Left hindlimb (tissue), 1 donor: ENCODE measurements at regions not wholly inside any gene's neighbourhood (a gene's known extent, or its start where the extent isn't known, plus 50 kb on each side); places are given as distances from the start of the nearest gene placed in this dataset.
"Not testable (repeated sequence)": the region's sequence is repeated elsewhere in the genome, so short reads cannot be mapped to it uniquely, and the experiment has no call there.

Experiments used
- DNase-seq: peaks from one replicate; pipeline ENCODE4 v3.0.0-alpha.2; 2018

DNA sequence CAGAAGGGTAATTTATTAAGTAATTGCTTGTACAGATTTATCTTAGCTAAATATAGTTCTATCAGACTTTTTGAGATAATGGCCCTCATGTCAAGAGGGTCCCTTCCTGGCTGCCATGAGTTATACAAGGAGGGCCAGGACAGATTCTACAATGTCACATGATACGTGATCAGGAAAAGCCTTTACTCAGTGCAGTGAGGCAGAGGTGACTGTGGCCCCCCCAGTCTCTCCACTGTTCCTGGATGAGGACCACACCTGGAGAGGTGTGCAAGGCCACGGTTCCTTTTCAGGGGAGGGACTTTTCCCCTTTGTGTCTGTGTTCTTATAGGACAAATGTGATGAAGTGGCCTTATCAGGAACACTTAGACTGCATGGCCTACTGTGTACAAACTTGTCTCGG is 54.3 kb upstream of the LRCH1 start:
- no peak for DNase-seq

DNA sequence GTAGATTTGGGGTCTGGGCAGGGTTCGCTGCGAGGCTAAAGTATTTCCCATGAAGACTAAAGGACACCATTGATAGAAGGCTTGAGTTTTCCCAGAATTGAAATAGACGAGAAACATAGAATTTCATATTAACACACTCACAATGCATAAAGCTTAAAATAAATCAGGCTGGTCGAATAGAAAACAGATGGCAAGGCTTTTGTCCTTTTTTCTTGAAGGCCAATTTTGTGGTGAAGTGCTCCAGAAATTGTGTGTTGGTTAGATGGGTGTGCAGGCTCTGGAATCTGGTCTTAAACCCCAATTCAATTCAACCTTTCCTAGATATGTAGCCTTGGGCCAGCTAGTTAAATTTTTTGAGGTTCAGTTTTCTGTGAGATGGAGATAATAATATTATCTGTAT is 56.9 kb upstream of the LRCH1 start:
- peak; percentile 34 for DNase-seq

DNA sequence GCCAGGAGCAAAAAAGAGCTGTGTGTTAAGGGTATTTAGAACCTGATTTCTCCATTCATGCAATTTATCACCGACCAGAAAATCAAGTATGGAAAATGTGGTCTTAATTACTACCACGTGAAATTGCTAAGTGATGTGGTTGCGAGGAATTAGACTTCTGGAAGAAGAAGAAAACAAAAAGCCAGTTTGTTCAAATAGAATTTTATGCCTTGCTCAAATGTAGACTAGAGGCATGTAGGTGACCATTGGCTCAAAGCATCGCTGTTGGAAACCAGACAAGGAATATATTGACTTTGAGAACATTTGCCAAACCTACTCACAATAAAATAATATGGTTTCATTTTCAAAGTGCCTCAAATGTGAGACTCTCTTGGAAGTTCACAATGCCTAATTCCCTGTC is 57.3 kb upstream of the LRCH1 start:
- DNase-seq, result no peak

DNA sequence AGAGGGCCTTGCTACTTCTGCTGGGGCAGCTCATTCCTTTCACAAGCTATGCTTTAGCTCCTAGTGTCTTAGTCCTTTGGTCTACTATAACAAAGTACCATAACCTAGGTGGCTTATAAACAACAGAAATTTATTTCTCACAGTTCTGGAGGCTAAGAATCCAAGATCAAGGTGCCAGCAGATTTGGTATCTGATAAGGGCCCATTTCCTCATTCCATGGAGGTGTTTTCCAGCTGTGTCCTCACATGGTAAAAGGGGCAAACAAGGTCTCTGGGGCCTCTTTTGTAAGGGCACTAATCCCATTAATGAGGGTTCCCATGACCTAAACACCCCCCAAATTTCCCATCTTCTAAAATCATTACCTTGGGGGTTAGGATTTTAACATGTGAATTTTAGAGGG is 57.9 kb upstream of the LRCH1 start:
- no peak for DNase-seq

DNA sequence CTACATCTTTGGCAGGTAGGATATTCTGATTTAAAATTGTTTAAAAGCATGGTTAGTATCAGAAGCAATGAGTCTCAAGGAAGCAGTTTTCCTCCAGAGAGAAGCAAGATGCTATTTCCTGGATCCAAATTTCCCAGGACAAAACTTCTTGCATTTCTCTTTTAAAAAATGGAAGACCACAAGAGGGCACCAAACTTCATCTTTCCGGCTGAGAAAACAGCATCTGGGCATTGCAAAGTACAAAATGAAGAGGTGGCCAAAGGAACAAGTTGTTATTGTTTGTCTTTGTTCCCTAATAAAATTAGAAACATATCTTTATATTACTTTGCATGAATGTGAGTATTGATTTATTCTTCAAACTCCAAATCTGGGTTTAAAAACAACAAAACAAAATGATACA is 60.0 kb upstream of the LRCH1 start:
- no peak for DNase-seq

DNA sequence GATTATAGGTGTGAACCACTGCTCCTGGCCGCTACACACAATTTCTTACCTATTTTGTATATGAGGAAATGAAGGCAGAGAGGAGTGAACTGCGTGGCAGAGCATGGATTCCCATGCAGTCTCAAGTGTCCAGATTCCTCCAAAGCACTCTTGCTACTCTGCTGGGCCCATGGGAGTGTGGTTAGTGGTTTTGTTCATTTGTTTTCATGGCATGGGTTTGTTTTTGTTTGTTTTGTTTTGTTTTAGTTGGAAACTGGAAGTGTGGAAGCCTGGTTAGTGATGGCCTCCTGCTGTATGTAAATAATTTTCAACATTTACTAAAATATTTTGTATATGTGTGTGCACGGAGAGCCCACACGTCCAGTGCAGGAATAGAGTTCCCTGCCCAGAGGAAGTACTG is 61.3 kb upstream of the LRCH1 start:
- DNase-seq, result no peak

DNA sequence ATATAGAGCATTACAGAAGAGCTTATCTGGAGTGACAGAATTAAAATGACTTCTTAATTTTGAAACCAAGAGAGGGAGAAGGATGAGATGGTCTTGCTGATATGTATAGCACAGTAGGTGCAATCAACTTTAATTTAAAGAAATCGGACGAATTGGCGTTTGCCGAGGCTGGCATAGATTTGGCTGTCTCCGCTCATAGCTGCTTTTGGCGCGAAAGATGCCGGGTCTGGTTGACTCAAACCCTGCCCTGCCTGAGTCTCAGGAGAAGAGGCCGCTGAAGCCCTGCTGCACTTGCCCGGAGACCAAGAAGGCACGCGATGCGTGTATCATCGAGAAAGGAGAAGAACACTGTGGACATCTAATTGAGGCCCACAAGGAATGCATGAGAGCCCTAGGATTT is 62.3 kb upstream of the LRCH1 start:
- DNase-seq, result not testable (repeated sequence)

DNA sequence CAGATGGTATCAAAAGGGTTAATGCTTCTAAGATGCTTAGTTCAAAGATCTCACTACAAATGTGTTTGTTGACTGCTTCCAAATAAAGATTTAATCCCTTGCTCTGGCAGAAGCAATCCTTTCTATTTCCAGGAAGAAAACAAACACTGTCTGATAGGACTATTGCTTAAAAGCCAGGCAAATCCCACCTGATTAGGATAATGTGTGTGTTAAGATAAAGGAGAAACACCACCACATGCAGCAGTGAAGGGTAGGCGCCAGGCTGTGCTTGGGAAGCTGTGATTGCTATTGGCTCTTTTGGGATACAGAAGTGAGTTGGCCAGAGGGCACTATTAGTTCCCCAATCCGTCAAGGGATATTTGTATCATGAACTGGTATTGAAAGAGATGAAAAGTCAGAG is 62.8 kb upstream of the LRCH1 start:
- DNase-seq, result no peak

DNA sequence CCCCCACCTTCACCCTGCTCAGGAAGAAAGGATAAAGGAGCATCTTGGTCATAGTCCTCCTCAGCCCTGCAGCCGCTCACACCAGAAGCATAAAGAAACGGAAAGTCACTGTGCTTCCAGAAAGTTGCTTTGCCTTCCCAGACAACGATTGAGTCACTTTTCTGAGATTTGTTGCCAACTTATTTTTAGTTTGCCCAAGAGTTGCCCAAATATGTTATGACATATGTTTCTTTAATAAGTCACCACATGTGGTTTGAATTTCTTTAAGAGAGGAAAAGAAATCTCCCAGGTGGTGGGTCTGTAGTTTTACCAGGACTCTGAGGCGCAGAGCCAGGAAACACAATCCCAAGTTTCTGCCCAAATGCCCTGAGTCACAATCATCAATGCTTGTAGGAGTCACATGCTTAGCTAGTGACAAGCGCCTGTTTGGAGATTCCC is 63.4 kb upstream of the LRCH1 start:
- no peak for DNase-seq

DNA sequence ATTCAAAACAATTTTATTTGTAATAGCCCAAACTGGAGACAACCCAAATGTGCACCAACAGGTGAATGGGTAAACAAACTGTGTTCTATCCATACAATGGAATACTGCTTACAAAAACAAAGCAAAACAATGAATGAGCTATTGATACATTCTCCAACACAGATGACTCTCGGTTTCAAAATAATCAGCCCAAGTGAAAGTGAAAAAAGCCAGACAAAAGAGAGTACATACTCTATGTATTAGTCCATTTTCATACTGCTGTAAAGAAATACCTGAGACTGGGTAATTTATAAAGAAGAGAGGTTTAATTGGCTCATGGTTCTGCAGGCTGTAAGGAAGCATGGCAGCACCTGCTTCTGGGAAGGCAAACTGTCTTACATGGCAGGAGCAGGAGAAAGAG is 65.2 kb upstream of the LRCH1 start:
- DNase-seq, result no peak

DNA sequence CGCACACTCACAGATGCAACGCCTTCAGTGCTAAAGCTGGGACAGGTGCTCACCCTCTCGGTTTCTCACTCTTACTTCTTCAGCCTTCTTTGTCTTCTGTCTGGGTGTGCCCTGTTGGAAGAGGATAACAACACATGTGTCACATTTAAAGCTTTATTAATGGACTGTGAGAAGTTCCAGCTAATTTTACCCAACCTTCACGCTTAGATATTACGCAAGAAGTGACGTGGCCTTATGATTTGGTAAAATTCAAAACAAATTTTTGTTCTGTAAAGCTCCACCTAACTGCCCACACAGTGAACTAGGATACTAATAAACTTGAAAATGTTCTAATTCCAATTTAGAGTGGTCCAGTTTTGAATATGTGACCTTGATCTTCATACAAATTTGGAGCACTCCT is 66.7 kb upstream of the LRCH1 start:
- no peak for DNase-seq

DNA sequence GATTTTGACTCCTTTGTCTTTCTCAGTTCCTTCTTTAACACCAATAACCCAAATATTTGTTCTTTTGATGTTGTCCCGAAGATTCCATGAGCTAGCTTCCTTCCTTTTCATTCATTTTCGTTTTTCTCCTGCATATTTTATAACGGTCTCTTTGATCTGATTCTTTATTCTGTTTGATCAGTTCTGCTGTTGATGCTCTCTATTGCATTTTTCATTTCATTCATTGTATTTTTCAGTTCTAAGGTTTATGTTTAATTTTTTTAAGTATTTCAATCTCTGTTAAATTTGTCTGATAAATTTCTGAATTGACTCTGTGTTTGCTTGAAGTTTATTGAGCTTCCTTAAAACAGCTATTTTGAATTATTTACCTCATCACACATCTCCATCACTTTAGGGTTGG is 68.4 kb upstream of the LRCH1 start:
- no peak for DNase-seq

DNA sequence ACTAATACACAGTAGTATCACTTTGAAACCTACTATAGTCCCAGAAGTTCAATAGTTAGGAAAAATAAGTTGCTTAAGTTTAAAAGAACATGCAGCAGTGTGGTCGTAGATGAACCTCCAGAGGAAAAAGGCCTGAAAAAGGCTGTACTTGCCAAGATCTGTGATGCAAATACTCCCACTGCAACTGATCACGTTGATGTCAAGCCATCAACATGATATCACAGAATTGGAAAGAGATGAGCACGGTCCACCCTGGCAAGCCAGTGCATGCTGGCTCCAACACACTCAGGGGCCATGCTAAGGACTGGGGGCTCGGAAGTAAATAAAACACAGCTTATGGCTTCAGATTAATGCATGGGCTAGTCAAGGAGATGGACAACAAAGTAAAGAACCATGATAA is 71.8 kb upstream of the LRCH1 start:
- no peak for DNase-seq

DNA sequence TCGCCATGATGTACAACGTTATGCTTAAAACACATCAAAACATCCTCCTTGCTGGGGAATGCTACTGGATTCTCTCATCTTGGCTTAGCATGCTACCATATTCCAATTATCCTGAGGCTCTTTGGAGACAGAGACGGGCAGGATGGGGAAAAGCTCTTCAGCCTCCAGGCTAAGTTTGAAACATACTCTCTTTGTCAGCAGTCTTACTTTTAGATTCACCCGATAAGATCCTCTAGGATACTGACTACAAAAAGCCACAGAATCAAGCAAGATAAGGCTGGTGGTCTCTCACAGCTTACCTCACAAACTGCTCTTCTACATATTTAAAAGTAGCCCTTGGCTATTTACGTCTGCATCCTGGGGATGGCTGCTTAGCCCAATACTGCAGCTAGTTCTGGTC is 72.8 kb upstream of the LRCH1 start:
- DNase-seq, result no peak

DNA sequence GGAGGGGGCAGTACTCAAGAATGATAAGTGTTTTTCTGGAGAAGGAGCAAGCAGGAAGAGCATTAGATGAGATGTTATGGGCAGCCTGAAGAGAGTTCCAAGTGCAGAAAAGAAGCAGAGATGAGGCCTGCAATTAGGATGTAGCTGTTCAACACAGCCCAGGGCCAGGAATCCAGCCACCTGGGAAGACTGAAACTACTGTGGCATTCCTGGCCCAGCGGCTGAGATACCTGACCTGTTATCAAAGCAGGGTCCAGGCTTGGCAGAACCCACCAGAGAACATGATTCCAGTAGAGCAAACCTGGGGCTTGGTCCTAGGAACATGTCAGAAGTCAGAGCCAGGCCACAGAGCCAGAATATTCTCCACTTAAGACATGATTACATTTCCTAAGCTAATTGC is 73.3 kb upstream of the LRCH1 start:
- no peak for DNase-seq

DNA sequence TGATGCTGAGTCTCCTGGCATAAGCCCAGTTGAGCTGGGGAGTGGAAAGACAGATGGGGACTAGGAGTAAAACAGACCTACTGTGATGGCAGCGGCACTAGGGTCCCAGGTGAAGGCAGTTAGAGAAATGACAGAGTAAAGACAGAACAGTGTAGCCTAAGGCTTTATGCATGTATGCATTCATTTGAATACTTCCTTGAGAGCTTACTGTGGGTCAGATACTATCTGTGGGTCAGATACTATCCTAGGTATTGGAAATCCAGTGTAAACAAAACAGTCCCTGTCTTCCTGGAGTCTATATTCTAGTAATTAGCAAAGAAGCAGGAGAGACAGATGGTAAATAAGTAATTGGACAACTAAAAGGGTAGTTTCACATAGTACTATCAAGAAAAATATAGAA is 73.7 kb upstream of the LRCH1 start:
- DNase-seq, result no peak

DNA sequence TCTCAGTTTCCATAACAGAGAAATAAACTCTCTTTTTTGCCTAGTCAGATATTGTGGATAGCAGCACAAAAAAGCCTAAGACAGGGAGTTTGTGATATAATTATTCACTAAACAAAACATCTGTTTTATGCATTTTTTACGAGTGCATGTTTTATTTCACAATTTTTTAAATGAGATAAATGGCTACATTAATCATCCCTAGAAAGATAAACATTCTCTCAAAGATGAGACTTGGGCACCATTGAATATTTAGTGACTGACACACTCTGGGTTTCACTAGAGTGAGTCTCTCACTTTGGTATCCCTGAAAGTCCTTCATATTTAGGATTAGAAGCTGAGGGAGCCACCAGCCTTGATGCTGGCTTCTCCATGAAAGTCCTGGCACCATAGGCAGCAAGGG is 74.3 kb upstream of the LRCH1 start:
- DNase-seq, result no peak

DNA sequence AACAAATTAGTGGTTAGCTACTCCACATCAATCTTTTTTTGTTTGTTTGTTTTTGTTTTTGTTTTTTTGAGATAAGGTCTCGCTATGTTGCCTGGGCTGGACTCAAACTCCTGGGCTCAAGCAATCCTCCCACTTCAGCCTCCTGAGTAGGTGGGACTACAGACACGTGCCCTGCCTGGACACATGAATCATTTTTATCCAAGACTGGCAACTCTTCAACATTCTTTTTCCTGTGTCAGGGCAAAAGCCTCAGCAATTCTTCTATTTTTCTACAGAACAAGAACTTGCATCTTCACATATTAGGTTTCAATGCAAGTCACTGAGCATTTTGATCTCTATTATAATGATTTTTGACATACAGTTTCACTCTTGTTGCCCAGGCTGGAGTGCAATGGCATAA is 76.8 kb upstream of the LRCH1 start:
- DNase-seq, result no peak

DNA sequence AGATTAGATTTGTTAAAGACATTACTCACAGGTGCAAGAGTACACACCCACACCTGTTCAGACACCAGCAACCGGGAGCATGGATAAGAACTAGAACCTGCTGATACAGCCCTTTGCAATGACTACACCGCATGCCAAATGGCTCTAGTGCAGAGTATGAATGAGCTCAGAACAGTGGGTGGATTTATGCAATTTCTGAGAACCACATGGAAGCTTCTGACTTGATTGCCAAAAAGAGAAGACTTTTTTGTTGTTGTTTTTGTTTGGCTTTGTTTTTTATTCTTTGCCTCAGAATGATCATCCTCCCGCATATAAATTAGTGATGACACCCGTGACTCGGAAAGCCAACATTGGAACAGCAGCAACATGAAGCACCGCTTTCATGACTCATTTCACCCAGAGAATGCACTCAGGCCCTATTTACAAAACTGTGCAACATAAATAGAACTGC is 77.4 kb upstream of the LRCH1 start:
- DNase-seq, result no peak

DNA sequence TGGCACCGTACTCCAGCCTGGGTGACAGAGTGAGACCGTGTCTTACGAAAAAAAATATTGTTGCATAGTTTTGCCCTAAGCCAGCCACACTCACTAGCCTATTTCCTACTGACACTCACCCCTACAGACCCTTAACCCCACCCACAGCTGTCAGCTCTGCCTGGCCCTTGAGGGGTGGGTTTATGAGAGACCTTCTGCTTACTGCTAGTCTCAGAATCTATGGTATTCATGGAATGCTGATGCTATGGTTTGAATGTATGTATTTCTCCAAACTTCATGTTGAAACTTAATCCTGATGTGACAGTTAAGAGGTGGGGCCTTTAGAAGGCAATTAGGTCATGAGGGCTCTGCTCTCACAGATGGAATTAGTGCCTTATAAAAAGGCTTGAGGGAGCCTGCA is 79.2 kb upstream of the LRCH1 start:
- no peak for DNase-seq

DNA sequence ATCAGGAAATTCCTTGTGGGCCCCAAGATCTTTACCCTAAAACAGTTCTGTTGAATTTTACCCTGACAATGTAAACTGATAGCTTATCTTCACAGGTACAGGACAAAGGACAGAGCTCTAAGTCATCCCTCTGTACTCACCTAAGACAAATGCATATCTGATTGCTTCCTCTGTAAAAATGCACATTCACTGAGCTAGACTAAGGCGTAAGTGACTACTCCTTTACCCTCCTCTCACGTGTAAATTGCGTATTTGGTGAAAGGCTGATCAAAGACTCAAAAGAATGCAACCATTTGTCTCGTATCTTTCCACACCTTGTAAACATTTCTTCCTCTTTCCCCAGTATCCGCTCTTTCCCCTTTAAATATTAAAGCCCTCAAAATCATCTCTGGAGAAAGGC is 80.6 kb upstream of the LRCH1 start:
- DNase-seq, result no peak

DNA sequence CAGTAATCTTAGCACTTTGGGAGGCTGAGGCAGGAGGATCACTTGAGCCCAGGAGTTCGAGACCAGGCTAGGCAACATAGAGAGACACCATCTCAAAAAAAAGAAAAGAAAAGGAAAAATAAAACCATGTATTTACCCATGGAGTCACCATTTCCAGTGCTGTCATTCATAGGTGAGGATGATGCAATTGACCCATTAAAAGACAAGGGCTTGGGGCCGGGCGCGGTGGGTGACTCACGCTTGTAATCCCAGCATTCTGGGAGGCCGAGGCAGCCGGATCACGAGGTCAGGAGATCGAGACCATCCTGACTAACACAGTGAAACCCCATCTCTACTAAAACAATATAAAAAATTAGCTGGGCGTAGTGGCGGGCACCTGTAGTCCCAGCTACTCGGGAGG is 82.6 kb upstream of the RUBCNL start:
- DNase-seq, result not testable (repeated sequence)

DNA sequence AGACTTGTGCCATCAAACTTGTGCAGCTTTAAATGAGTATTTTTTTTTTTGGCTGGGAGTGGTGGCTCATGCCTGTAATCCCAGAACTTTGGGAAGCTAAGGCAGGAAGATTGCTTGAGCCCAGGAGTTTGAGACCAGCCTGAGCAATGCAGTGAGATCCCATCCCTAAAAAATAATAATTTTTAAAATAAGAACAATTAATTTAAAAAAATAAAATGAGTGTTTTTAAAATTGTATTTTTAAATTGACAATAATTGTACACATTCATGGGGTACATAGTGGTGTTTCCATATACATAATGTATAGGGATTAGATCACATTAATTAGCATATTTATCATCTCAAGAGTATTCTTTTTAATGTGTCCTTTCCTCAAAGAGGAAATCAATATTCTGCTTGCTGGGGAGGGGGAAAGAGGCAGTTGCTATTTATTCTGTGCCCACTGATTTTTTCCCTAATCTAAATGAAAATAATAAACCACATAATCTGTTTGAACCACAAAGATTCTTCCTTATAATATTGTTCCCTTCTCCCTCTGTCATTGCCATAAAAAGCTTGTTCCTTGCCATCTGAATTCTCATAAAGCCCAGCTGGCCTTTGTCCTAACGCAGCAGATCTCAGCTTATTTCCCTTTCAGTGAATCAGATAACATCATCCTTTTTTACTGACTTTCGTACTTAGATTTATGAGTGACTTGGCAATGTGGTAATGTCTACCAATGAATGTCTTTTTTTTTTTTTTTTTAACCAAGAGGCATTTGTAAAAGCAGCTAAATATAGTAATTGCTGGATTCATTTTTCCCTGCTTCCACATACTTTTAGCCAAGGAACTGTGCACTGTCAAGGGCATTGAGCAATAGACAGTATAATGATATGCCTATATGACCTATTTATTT is 81.8 kb upstream of the RUBCNL start:
- DNase-seq, result no peak

DNA sequence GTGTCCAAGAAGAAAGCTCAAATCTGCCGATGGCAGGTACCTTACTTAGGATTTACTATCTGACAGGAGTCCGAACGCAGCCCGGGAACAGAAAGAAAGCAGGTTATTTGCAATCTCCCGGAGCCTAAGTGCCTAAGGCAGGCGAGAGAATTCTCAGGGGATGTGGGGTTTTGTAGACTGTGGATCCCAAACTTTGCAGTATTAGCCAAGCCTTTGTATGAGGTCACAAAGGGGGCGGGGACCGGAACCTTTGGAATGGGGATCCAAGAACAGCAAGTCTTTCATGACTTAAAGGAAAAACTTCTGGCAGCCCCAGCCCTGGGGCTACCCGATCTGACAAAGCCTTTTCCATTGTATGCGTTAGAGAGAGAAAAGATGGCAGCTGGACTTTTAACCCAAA is 80.6 kb upstream of the RUBCNL start:
- DNase-seq, result not testable (repeated sequence)

DNA sequence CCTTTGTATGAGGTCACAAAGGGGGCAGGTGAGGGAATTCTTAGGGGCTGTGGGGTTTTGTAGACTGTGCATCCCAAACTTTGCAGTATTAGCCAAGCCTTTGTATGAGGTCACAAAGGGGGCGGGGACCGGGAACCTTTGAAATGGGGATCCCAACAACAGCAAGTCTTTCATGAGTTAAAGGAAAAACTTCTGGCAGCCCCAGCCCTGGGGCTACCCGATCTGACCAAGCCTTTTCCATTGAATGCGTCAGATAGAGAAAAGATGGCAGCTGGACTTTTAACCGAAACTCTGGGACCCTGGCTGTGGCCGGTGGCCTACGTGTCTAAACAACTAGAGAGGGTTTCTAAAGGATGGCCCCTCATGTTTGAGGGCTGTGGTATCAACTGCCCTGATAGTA is 79.0 kb upstream of the RUBCNL start:
- DNase-seq, result not testable (repeated sequence)
